ENCODE measurements at regions not wholly inside any gene's neighbourhood (a gene's known extent, or its start where the extent isn't known, plus 50 kb on each side); places are given as distances from the start of the nearest gene placed in this dataset.
A peak's percentile ranks its signal among the peaks of the same experiment; 100 is the strongest.

GRCh38 chr10:29914986-29915785 lies 144.2 kb downstream of the JCAD start:
- Histone ChIP-seq H3K36me3 (ENCODE audit: control insufficient read depth, insufficient read depth, low read length) (no peaks in the 10 kb centered on the region), H3K27ac (ENCODE audit: low read depth, low read length, severe bottlenecking) (no peak overlapping the region), H3K4me1 (ENCODE audit: control insufficient read depth, insufficient read depth, low read length, poor library complexity, severe bottlenecking) (no peaks in the 10 kb centered on the region), H3K4me3 (ENCODE audit: extremely low read depth, insufficient read depth, low read length, poor library complexity, severe bottlenecking) (no peak overlapping the region), H3K9me3 (ENCODE audit: control insufficient read depth, low read length) (no peaks in the 10 kb centered on the region)
- 71 to 83% methylated on average over 2 to 3 of the region's 3 CpGs for WGBS, 2 experiments (ENCODE audit: insufficient coverage in 2 of 2)

DNA sequence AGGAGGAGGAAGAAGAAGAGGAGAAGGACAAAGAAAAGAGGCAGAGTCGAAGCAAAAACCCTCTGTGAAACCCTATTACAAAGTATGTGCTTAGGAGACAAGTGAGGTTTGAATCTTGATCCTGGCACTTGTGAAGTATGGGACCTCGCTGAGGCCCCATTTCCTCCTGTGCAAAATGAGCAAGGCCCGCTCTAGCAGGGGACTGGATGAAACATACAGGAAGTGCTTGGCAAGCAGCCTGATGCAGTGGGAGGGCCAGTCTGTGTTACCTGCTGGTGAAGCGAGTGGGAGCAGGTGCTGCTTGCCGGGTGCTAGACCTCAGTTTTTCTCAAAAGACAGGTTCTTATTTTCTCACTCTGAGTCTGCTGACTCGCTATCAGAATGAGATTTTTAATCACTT lies 150.4 kb downstream of the JCAD start:
- Histone ChIP-seq H3K9me3 (ENCODE audit: control insufficient read depth, low read length) (no peaks in the 10 kb centered on the region), H3K4me3 (ENCODE audit: extremely low read depth, insufficient read depth, low read length, poor library complexity, severe bottlenecking) (no peak overlapping the region), H3K4me1 (ENCODE audit: control insufficient read depth, insufficient read depth, low read length, poor library complexity, severe bottlenecking) (no peaks in the 10 kb centered on the region), H3K36me3 (ENCODE audit: control insufficient read depth, insufficient read depth, low read length) (no peaks in the 10 kb centered on the region), H3K27ac (ENCODE audit: low read depth, low read length, severe bottlenecking) (no peak overlapping the region)
- 86 to 95% methylated on average over 5 to 6 of the region's 6 CpGs for WGBS, 2 experiments (ENCODE audit: insufficient coverage in 2 of 2)

DNA sequence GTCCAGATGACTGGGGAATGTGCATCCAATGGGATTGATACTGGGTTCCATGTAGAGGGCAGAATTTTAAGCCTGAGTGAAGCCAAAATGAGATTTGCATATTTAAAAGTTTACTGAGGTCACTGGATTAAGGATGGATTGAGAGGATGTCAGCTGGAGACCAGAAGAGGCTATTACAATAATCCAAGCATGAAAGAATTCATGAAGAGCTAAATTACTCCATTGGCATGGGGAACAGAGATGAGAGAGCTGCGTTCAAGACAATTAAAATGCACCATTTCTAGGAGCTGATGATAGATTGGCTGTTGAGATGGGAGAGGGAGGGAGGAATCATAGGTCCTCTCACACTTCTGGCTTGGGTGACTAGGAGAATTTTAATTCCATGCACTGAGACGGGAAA lies 158.5 kb downstream of the JCAD start:
- H3K27ac ChIP-seq (ENCODE audit: low read depth, low read length, severe bottlenecking), result no peak overlapping the region
- peaks cover 4% of the 10 kb centered on the region for H3K4me1 ChIP-seq (ENCODE audit: control insufficient read depth, insufficient read depth, low read length, poor library complexity, severe bottlenecking)
- no peaks in the 10 kb centered on the region for H3K36me3 ChIP-seq (ENCODE audit: control insufficient read depth, insufficient read depth, low read length)
- H3K4me3 ChIP-seq (ENCODE audit: extremely low read depth, insufficient read depth, low read length, poor library complexity, severe bottlenecking), result no peak overlapping the region
- no peaks in the 10 kb centered on the region for H3K9me3 ChIP-seq (ENCODE audit: control insufficient read depth, low read length)
- WGBS, 2 experiments (ENCODE audit: insufficient coverage in 2 of 2), result 56 to 66% methylated on average over 2 of the region's 2 CpGs

- WGBS, 2 experiments (ENCODE audit: insufficient coverage in 2 of 2), result 94 to 98% methylated on average over 4 to 5 of the region's 6 CpGs
- Histone ChIP-seq H3K27ac (ENCODE audit: low read depth, low read length, severe bottlenecking) (no peak overlapping the region), H3K4me3 (ENCODE audit: extremely low read depth, insufficient read depth, low read length, poor library complexity, severe bottlenecking) (no peak overlapping the region), H3K36me3 (ENCODE audit: control insufficient read depth, insufficient read depth, low read length) (no peaks in the 10 kb centered on the region), H3K9me3 (ENCODE audit: control insufficient read depth, low read length) (no peaks in the 10 kb centered on the region), H3K4me1 (ENCODE audit: control insufficient read depth, insufficient read depth, low read length, poor library complexity, severe bottlenecking) (peaks cover 8% of the 10 kb centered on the region)
These were observed 161.2 kb downstream of the JCAD start for GRCh38 chr10:29897999-29898716.

GRCh38 chr10:29897430-29897829 lies 162.0 kb downstream of the JCAD start:
- Histone ChIP-seq H3K27ac (ENCODE audit: low read depth, low read length, severe bottlenecking) (no peak overlapping the region), H3K4me3 (ENCODE audit: extremely low read depth, insufficient read depth, low read length, poor library complexity, severe bottlenecking) (no peak overlapping the region), H3K4me1 (ENCODE audit: control insufficient read depth, insufficient read depth, low read length, poor library complexity, severe bottlenecking) (peaks cover 8% of the 10 kb centered on the region), H3K36me3 (ENCODE audit: control insufficient read depth, insufficient read depth, low read length) (no peaks in the 10 kb centered on the region), H3K9me3 (ENCODE audit: control insufficient read depth, low read length) (no peaks in the 10 kb centered on the region)
- WGBS, 2 experiments (ENCODE audit: insufficient coverage in 2 of 2), result no CpG with 5 or more reads among the region's 3 CpGs

DNA sequence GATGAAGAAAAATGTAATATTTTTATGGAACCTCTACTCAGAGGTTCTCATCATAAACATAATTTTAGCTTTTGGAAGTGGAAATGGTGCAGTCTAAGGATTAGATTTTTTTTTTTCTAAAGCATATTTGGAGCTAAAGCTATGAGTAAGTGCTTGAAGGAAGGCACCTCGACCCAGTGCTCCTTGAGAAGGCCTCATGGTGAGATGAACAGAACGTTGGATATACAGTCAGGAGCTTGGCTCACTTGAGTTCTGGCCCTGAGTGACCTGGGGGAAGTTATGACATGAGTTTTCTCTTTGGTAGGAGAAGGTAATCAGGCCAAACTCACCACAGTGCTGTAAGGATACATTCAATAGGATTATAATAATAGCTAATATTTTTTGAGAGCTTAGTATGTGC lies 163.3 kb downstream of the JCAD start:
- H3K4me1 ChIP-seq (ENCODE audit: control insufficient read depth, insufficient read depth, low read length, poor library complexity, severe bottlenecking), result peaks cover 8% of the 10 kb centered on the region
- no peak overlapping the region for H3K27ac ChIP-seq (ENCODE audit: low read depth, low read length, severe bottlenecking)
- 46 to 59% methylated on average over 2 of the region's 2 CpGs for WGBS, 2 experiments (ENCODE audit: insufficient coverage in 2 of 2)
- no peak overlapping the region for H3K4me3 ChIP-seq (ENCODE audit: extremely low read depth, insufficient read depth, low read length, poor library complexity, severe bottlenecking)
- no peaks in the 10 kb centered on the region for H3K9me3 ChIP-seq (ENCODE audit: control insufficient read depth, low read length)
- H3K36me3 ChIP-seq (ENCODE audit: control insufficient read depth, insufficient read depth, low read length), result no peaks in the 10 kb centered on the region

DNA sequence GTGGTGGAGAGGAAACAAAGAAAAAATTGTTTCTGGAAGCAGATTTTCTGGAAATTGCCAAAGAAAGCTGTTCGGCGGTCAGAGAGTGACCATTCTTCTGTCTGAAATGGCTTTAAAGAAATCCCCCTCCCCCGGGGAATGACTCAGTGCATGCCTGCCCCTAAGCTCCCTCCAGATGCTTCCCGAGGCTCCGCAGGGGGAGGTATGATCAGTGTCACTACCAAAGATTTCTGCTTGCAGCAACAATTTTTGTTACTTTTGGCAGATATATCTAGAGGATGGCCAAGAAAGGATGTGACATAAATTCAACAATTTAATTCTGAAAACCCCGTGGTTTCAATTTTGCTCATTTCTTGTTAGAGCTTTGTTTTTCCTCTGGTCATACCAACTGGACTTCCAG lies 163.9 kb downstream of the JCAD start:
- Histone ChIP-seq H3K4me1 (ENCODE audit: control insufficient read depth, insufficient read depth, low read length, poor library complexity, severe bottlenecking) (peaks cover 8% of the 10 kb centered on the region), H3K9me3 (ENCODE audit: control insufficient read depth, low read length) (no peaks in the 10 kb centered on the region), H3K27ac (ENCODE audit: low read depth, low read length, severe bottlenecking) (no peak overlapping the region), H3K36me3 (ENCODE audit: control insufficient read depth, insufficient read depth, low read length) (no peaks in the 10 kb centered on the region), H3K4me3 (ENCODE audit: extremely low read depth, insufficient read depth, low read length, poor library complexity, severe bottlenecking) (no peak overlapping the region)
- WGBS, 2 experiments (ENCODE audit: insufficient coverage in 2 of 2), result 0 to 63% methylated on average over 1 to 3 of the region's 6 CpGs

DNA sequence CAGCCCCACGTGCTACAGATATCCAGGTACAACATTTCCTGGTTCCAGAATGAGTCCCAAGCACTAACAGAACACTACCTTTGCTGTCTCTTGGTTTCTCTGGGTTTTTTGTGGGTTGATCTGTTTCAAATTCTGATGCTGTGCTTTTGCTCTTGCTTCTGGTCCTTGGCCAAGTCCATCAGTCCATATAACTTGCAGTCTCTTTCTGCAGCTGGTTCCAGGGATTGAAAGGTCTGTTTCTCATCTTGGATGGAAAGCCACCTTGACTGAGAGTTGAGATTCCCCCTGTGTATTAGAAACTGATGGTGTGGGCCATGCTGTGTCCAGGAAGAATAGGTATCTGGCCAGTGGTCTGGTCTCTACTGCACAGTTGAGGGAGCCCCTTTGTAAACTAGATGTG lies 171.1 kb downstream of the JCAD start:
- 100% methylated on average over 1 of the region's 1 CpG; no CpG with 5 or more reads in 1 of the 2 experiments for WGBS, 2 experiments (ENCODE audit: insufficient coverage in 2 of 2)
- Histone ChIP-seq H3K36me3 (ENCODE audit: control insufficient read depth, insufficient read depth, low read length) (no peaks in the 10 kb centered on the region), H3K4me3 (ENCODE audit: extremely low read depth, insufficient read depth, low read length, poor library complexity, severe bottlenecking) (no peak overlapping the region), H3K4me1 (ENCODE audit: control insufficient read depth, insufficient read depth, low read length, poor library complexity, severe bottlenecking) (no peaks in the 10 kb centered on the region), H3K27ac (ENCODE audit: low read depth, low read length, severe bottlenecking) (no peak overlapping the region), H3K9me3 (ENCODE audit: control insufficient read depth, low read length) (no peaks in the 10 kb centered on the region)

- Histone ChIP-seq H3K27ac (ENCODE audit: low read depth, low read length, severe bottlenecking) (peak overlapping the region; percentile 3), H3K36me3 (ENCODE audit: control insufficient read depth, insufficient read depth, low read length) (no peaks in the 10 kb centered on the region), H3K4me3 (ENCODE audit: extremely low read depth, insufficient read depth, low read length, poor library complexity, severe bottlenecking) (no peak overlapping the region), H3K9me3 (ENCODE audit: control insufficient read depth, low read length) (no peaks in the 10 kb centered on the region), H3K4me1 (ENCODE audit: control insufficient read depth, insufficient read depth, low read length, poor library complexity, severe bottlenecking) (peaks cover 8% of the 10 kb centered on the region)
- WGBS, 2 experiments (ENCODE audit: insufficient coverage in 2 of 2), result 75% methylated on average over 2 to 3 of the region's 3 CpGs
These were observed 173.1 kb downstream of the JCAD start for GRCh38 chr10:29886299-29886698.

DNA sequence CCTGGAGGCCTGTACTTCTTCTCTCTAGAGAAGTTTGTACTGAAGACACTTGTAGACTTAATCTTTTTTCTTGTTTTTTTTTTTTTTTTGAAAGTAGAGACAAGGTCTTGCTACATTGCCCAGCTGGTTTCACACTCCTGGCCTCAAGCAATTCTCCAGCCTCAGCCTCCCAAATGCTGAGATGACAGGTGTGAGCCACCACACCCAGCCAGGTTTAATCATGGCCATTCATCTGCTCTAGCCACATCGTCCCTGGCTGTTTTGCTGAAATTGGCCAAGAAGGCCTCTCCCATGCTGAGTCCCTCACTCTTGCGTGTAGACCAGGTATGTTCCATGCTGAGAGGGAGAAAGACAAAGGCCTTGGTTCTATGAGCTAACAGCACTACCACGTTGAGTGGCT lies 176.2 kb downstream of the JCAD start:
- no peaks in the 10 kb centered on the region for H3K9me3 ChIP-seq (ENCODE audit: control insufficient read depth, low read length)
- 96 to 100% methylated on average over 3 of the region's 3 CpGs for WGBS, 2 experiments (ENCODE audit: insufficient coverage in 2 of 2)
- no peak overlapping the region for H3K4me3 ChIP-seq (ENCODE audit: extremely low read depth, insufficient read depth, low read length, poor library complexity, severe bottlenecking)
- no peak overlapping the region for H3K27ac ChIP-seq (ENCODE audit: low read depth, low read length, severe bottlenecking)
- H3K36me3 ChIP-seq (ENCODE audit: control insufficient read depth, insufficient read depth, low read length), result no peaks in the 10 kb centered on the region
- H3K4me1 ChIP-seq (ENCODE audit: control insufficient read depth, insufficient read depth, low read length, poor library complexity, severe bottlenecking), result peaks cover 8% of the 10 kb centered on the region

DNA sequence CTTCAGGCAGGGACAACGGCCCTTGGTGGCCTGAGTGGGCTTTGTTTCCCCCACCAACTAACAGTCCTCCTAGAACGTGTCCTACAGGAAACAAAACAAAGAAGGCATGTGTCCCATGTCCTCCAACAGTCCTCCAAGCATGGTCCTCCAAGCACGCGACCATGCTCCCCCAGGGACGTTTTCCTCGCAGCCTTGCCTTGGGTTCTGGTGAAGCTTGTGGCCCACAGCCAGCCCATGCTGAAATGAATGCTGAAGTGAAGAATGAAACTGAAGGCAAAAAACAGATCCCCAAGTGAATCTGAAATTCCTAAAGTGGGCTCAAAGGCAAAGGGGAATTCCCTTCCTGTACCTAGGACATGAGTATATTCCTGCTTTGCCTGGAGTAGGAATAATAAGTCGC lies 176.6 kb downstream of the JCAD start:
- H3K4me3 ChIP-seq (ENCODE audit: extremely low read depth, insufficient read depth, low read length, poor library complexity, severe bottlenecking), result no peak overlapping the region
- peaks cover 8% of the 10 kb centered on the region for H3K4me1 ChIP-seq (ENCODE audit: control insufficient read depth, insufficient read depth, low read length, poor library complexity, severe bottlenecking)
- H3K9me3 ChIP-seq (ENCODE audit: control insufficient read depth, low read length), result no peaks in the 10 kb centered on the region
- peak overlapping the region; percentile 10 for H3K27ac ChIP-seq (ENCODE audit: low read depth, low read length, severe bottlenecking)
- H3K36me3 ChIP-seq (ENCODE audit: control insufficient read depth, insufficient read depth, low read length), result no peaks in the 10 kb centered on the region
- WGBS, 2 experiments (ENCODE audit: insufficient coverage in 2 of 2), result 95 to 100% methylated on average over 4 to 6 of the region's 7 CpGs
